HUES64 (cell line): ENCODE measurements at regions not wholly inside any gene's neighbourhood (a gene's known extent, or its start where the extent isn't known, plus 50 kb on each side); places are given as distances from the start of the nearest gene placed in this dataset.

Experiments
- H3K27ac ChIP-seq: 2 replicates; pipeline ENCODE4 v1.7.0; 2013; ENCODE audit warnings: low read depth, low read length, inconsistent platforms
- H3K27me3 ChIP-seq: 2 replicates; pipeline ENCODE4 v1.6.1; 2013; ENCODE audit warnings: mild to moderate bottlenecking, low read length; ENCODE audit not compliant: insufficient read depth
- H3K36me3 ChIP-seq: 2 replicates; pipeline ENCODE4 v1.6.1; 2013; ENCODE audit warnings: mild to moderate bottlenecking, low read length; ENCODE audit not compliant: insufficient read depth
- H3K4me1 ChIP-seq: 2 replicates; pipeline ENCODE4 v1.6.1; 2013; ENCODE audit warnings: mild to moderate bottlenecking, low read length, moderate library complexity; ENCODE audit not compliant: insufficient read depth
- H3K4me3 ChIP-seq: 2 replicates; pipeline ENCODE4 v1.5.1; 2013; ENCODE audit warnings: mild to moderate bottlenecking, low read length, moderate library complexity
- H3K9ac ChIP-seq: 2 replicates; pipeline ENCODE4 v1.6.1; 2013; ENCODE audit warnings: mild to moderate bottlenecking, low read depth, low read length
- H3K9me3 ChIP-seq: 2 replicates; pipeline ENCODE4 v1.6.1; 2013; ENCODE audit warnings: low read depth, low read length; ENCODE audit not compliant: insufficient read depth
- WGBS: fragments of 150-250, 120-280 bp; methylation state at CpG from one replicate; pipeline ENCODE4 v1.1.7; 2013; ENCODE audit warnings: missing lambda C conversion rate; 5-methylcytosine and 5-hydroxymethylcytosine counted together

DNA sequence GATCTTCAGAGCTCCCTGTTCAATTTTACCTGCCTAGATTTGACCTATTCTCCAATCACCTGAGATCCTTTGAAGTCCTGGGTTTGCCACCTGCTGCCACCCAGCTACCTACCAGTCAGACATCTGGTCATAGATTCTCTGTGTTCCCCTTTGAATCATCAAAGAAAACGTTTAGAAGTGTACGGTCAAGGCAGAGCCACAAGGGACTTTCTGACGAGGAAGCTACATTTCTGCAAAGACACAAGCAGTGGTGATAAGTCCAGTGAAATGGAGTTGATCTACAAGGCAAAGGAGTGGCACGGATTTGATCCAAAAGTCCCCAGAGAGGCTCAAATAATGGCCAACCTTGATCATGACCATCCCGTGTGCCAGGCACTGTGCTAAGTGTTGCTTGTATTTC lies 549.9 kb downstream of the MIAT start:
- H3K27me3 ChIP-seq: no peaks in the 10 kb centered on the region
- no peak overlapping the region for H3K27ac ChIP-seq
- WGBS: 91% methylated on average over 5 of the region's 5 CpGs

DNA sequence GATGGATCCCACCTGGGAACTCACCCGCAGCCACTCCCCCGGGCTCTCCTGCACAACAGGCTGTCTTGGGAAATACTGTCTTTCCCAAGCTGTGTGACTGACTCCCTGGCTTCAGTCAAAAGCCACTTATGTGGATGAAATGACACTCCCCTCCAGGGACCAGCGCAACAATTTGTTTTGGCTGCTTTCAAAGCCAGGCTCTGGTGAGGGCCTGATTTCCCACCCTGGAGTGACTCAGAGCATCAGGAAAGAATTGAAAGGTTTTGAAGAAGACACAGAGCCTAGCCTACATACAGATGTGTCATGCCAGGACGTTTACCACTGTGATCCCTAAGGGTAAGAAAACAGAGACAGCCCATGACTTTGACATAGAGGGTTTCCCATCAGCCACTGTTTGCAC lies 550.5 kb downstream of the MIAT start:
- H3K27ac ChIP-seq: no peak overlapping the region
- 68% methylated on average over 4 of the region's 4 CpGs for WGBS
- no peaks in the 10 kb centered on the region for H3K36me3 ChIP-seq
- no peak overlapping the region for H3K9ac ChIP-seq
- H3K4me1 ChIP-seq: peaks cover 6% of the 10 kb centered on the region; the same call in 1 of the 2 replicates
- no peak overlapping the region for H3K4me3 ChIP-seq
- H3K9me3 ChIP-seq: no peaks in the 10 kb centered on the region
- no peaks in the 10 kb centered on the region for H3K27me3 ChIP-seq

More for the DNA sequence above, 549.9 kb downstream of the MIAT start:
- no peak overlapping the region for H3K9ac ChIP-seq
- peaks cover 10% of the 10 kb centered on the region for H3K4me1 ChIP-seq
- H3K36me3 ChIP-seq: no peaks in the 10 kb centered on the region
- no peaks in the 10 kb centered on the region for H3K9me3 ChIP-seq
- no peak overlapping the region for H3K4me3 ChIP-seq

DNA sequence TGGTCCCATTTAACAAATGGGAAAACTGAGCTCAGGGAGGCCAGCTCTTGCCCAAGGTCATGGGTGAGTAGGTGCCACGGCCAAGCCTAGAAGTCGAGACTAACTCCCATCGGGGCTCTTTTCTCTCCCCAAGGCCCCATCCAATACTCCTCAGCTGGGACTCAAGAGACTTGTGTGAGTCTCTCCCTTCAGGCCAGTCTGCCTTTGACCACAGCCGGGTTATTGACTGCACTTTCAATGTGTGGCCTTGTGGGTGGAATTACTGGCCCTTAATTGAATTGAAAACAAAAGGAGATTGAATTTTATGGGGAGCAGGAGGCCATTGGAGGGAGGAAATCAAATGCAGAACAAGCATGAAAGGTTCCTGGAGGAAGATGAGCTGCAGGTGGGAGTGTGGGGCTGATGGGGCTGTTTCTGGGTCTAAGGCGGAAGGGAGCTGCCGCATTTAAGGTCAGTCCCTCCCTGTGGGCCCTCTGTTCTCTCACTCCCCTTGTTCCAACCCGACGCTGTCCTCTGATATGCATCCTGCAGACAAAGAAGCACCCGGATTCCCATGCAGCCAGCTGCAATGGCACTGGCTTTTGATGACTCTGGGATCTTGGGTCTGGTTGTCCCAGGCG lies 552.8 kb downstream of the MIAT start:
- 61% methylated on average over 10 of the region's 10 CpGs for WGBS
- H3K27ac ChIP-seq: no peak overlapping the region
- H3K27me3 ChIP-seq: no peaks in the 10 kb centered on the region

DNA sequence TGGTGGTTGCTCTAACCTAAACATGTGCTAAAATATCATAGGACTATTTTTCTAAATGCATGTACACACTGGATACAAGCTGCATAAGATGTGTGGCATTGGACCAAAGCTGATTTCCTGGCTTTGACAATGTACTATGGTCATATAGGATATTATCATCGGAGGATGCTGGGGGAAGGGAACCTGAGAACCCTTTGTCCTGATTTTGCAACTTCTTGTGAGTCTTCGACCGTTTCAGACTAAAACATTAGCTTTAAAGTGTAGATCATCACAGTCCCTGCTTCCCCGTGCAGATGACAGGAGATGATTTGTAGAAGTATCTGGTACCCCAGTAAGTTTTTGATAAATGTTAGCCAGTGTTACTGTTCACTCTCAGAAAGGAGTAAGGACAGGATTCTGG lies 554.7 kb downstream of the MIAT start:
- H3K9ac ChIP-seq: no peak overlapping the region
- H3K4me3 ChIP-seq: no peak overlapping the region
- no peak overlapping the region for H3K27ac ChIP-seq
- 89% methylated on average over 4 of the region's 4 CpGs for WGBS
- H3K27me3 ChIP-seq: no peaks in the 10 kb centered on the region
- H3K36me3 ChIP-seq: no peaks in the 10 kb centered on the region
- H3K9me3 ChIP-seq: no peaks in the 10 kb centered on the region
- H3K4me1 ChIP-seq: no peaks in the 10 kb centered on the region

More for the DNA sequence above, 552.8 kb downstream of the MIAT start:
- H3K36me3 ChIP-seq: no peaks in the 10 kb centered on the region
- no peak overlapping the region for H3K9ac ChIP-seq
- H3K4me1 ChIP-seq: no peaks in the 10 kb centered on the region
- H3K9me3 ChIP-seq: no peaks in the 10 kb centered on the region
- H3K4me3 ChIP-seq: no peak overlapping the region

DNA sequence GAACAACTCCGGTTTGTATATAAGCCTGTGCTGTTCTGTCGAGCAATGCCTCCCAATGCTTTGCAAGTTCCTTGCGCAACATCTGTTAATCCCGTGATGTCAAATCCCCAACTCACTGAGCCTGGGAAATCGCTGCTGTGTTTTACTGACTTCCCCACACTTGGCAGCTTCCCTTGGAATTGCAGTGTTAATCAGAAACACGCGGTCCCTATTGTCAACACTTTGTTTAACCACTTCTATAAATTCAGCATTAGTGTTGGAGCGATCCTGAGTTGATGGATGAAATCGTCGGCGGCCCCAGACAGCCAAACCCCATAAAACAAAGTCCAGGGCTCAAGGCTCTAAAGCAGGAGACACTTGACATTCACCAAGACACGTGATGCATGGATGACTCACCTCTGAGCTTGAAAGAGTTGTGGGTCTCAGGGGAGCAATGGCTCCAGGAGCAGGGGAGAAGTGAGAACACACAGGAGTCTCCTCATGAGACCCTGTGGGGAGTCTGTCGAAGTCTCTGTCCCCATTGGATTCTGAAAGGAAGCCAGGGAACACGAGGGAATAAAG lies 555.3 kb downstream of the MIAT start:
- H3K27me3 ChIP-seq: no peaks in the 10 kb centered on the region
- H3K4me3 ChIP-seq: no peak overlapping the region
- 77% methylated on average over 14 of the region's 14 CpGs for WGBS
- no peaks in the 10 kb centered on the region for H3K4me1 ChIP-seq
- H3K36me3 ChIP-seq: no peaks in the 10 kb centered on the region
- H3K9ac ChIP-seq: no peak overlapping the region
- no peak overlapping the region for H3K27ac ChIP-seq
- H3K9me3 ChIP-seq: no peaks in the 10 kb centered on the region

DNA sequence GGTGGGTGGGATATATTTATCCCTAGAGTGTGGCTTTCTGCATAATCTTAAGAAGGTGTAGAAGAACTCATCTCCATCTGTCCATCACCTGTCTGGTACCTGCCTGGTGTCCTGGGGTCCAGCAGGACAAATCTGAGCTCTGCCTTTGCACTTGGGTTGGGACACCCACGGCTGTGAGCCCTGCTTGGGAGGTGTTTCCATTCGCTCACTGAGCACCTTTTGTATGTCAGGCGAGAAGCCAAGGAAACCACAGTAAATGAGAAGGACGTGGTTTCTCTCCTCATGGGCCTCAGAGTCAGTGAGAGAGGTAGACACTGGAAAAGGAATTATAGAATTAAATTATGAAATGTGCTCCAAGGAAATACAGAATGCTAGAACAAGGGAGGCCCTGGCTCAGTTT lies 555.9 kb downstream of the MIAT start:
- no peaks in the 10 kb centered on the region for H3K4me1 ChIP-seq
- H3K9ac ChIP-seq: no peak overlapping the region
- WGBS: 93% methylated on average over 4 of the region's 4 CpGs
- H3K27ac ChIP-seq: no peak overlapping the region
- H3K27me3 ChIP-seq: no peaks in the 10 kb centered on the region
- no peaks in the 10 kb centered on the region for H3K36me3 ChIP-seq
- no peak overlapping the region for H3K4me3 ChIP-seq
- H3K9me3 ChIP-seq: no peaks in the 10 kb centered on the region

DNA sequence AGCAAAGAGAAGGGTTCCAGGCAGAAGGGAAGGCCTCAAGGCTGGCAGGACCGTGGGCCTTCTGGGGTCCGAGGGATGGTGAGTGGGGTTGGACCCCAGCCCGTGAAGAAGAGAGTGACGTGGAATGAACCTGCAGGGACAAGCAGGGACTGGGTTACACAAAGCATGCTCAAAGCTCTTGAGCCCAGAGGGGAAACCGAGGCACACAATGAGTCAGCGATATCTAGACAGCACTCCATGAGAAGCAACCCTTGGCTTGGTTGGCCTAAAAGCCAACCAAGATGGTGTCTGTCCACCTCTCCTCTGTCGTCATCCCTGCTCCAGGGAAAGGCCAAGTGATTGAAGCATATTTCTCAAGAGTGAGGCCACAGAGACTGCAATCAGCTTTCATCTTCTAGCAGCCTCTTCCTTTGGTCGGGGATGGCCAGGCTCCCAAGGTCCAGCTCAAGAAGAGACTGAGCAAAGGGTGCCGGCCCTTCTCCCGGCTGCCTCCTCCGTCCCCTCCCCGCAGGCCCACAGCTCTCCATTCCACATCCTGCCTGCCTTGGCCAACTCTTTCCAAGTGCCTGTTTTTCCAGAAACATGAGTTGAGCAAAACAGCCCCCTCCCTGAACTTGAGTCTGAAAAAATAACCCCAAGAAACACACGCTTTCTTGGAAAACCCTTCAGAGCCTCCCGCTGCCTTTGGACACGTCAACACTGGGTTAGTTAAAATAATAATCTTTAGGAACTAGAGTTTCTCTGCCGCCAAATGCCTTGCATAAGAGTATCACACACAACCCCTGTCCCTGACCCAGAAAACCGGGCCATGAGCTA lies 556.6 kb downstream of the MIAT start:
- no peaks in the 10 kb centered on the region for H3K9me3 ChIP-seq
- H3K4me1 ChIP-seq: no peaks in the 10 kb centered on the region
- no peak overlapping the region for H3K9ac ChIP-seq
- H3K27me3 ChIP-seq: no peaks in the 10 kb centered on the region
- H3K27ac ChIP-seq: no peak overlapping the region
- 93% methylated on average over 17 of the region's 17 CpGs for WGBS
- H3K36me3 ChIP-seq: no peaks in the 10 kb centered on the region
- no peak overlapping the region for H3K4me3 ChIP-seq

DNA sequence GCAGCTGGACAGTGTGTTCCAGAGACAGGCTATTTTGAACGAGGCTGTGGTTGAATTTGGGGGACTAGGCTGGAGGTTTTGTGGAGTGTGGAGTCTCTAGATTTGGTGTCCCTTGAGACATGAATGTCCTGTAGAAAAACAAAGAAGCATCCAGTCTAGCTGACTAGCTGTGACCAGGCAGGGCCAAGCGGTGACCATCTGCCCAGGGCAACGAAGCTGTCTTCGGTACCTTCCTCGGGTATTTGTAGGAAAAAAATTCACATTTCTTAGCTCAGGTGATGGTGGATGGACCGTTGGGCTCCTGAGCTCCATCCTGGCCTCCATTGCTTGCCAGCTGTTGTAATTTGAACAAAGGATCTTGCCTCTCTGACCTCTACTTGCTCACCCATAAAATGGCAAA lies 557.3 kb downstream of the MIAT start:
- Histone ChIP-seq H3K27ac (no peak overlapping the region), H3K36me3 (no peaks in the 10 kb centered on the region), H3K4me3 (no peak overlapping the region), H3K9me3 (no peaks in the 10 kb centered on the region), H3K4me1 (no peaks in the 10 kb centered on the region), H3K27me3 (no peaks in the 10 kb centered on the region), H3K9ac (no peak overlapping the region)
- WGBS: 79% methylated on average over 6 of the region's 6 CpGs

DNA sequence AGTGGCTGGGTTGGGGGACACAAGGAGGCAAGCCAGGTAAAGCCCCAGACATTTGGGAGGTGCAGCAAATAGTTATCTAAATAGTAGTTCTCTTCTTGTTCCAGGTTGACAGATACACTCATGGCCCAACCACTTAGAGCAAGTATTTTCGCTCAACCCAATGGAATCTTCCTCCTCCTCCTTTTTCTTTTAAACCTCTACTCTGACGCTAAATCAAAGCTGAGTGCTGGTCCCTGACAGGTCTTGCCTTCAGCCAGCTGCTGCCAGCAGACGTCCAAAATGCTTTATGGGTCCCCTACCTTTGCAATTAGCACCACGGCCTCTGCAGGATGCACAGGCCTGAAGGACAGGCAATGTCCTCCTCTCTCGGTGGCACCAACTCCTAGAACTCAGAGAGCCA lies 558.5 kb downstream of the MIAT start:
- WGBS: 77% methylated on average over 5 of the region's 5 CpGs
- Histone ChIP-seq H3K27me3 (no peaks in the 10 kb centered on the region), H3K9ac (no peak overlapping the region), H3K36me3 (no peaks in the 10 kb centered on the region), H3K9me3 (no peaks in the 10 kb centered on the region), H3K4me3 (no peak overlapping the region), H3K27ac (no peak overlapping the region), H3K4me1 (no peaks in the 10 kb centered on the region)

DNA sequence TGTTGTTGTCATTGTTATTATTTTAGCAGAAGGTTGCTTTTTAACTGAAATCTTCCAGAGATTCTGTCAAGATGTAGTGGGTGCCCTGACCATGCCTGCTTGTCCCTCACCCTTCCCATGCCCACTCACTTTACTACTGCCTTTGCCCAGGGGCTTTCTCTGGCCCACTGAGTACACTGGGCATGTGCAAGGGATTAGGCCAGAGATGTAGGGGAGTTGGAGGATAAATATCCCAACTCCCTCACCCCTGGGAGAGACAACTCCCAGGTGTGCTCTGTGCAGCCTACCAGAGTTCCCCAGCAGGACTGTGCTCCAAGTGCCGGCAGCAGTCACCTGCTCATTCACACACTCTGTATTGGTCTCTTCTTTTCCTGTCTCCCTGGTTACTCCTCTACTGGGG lies 559.1 kb downstream of the MIAT start:
- Histone ChIP-seq H3K9me3 (no peaks in the 10 kb centered on the region), H3K9ac (no peak overlapping the region), H3K4me3 (no peak overlapping the region), H3K4me1 (no peaks in the 10 kb centered on the region), H3K36me3 (no peaks in the 10 kb centered on the region), H3K27me3 (no peaks in the 10 kb centered on the region), H3K27ac (no peak overlapping the region)
- 89% methylated on average over 1 of the region's 1 CpG for WGBS

DNA sequence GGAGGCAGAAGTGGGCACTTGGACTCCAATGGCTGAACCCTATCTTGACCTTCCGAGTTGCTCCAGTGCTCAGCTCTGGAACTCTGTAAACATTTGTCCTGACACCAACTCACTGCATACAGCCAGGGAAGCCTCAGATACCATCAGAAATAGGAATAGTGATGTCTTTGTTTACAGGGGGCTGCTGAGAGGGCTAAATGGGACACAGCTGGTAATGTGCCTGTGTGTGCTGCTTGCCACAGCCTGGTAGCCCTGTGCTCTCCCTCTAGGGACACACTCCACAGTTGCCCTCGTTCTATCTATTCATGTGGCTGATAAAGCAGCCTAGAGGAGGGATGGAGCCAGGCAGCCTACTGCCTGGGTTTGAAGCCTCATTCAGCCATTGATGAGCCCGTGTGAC lies 559.8 kb downstream of the MIAT start:
- H3K36me3 ChIP-seq: no peaks in the 10 kb centered on the region
- no peak overlapping the region for H3K9ac ChIP-seq
- no peak overlapping the region for H3K27ac ChIP-seq
- no peaks in the 10 kb centered on the region for H3K4me1 ChIP-seq
- no peaks in the 10 kb centered on the region for H3K9me3 ChIP-seq
- 83% methylated on average over 3 of the region's 3 CpGs for WGBS
- no peak overlapping the region for H3K4me3 ChIP-seq
- H3K27me3 ChIP-seq: no peaks in the 10 kb centered on the region
